WTC11 (cell line): ENCODE measurements at regions not wholly inside any gene's neighbourhood (a gene's known extent, or its start where the extent isn't known, plus 50 kb on each side); places are given as distances from the start of the nearest gene placed in this dataset.

Experiments
- ATAC-seq: fragments of 200-7000 bp; cut with Tn5 transposase; 2 replicates; pipeline ENCODE4 v1.10.0; 2021; ENCODE audit warnings: mild to moderate bottlenecking, moderate library complexity
- CTCF ChIA-PET: fragments of 300-600 bp; sonication (Branson Sonifier 250); formaldehyde crosslinking; loops from one replicate; lab custom pipeline; 2021; ENCODE audit warnings: antibody characterized with exemption; lab: Charles Lee
- POLR2A ChIA-PET: fragments of 350-600 bp; sonication (Branson Sonifier 250); formaldehyde crosslinking; loops from one replicate; lab custom pipeline; 2021; ENCODE audit warnings: antibody characterized with exemption; lab: Charles Lee
- DNase-seq: peaks from one replicate; pipeline ENCODE4 v3.0.0; 2021; ENCODE audit warnings: low spot score
- H3K27ac Mint-ChIP-seq: 2 replicates; pipeline ENCODE4 v1.8.0; 2021; ENCODE audit warnings: mixed read lengths
- H3K27me3 Mint-ChIP-seq: 2 replicates; pipeline ENCODE4 v1.8.0; 2021; ENCODE audit warnings: low read depth, mild to moderate bottlenecking, moderate library complexity, mixed read lengths
- H3K36me3 Mint-ChIP-seq: 2 replicates; pipeline ENCODE4 v1.8.0; 2021; ENCODE audit warnings: mixed read lengths
- H3K4me1 Mint-ChIP-seq: 2 replicates; pipeline ENCODE4 v1.8.0; 2022; ENCODE audit warnings: mixed read lengths
- H3K4me3 Mint-ChIP-seq: 2 replicates; pipeline ENCODE4 v1.8.0; 2021; ENCODE audit warnings: mild to moderate bottlenecking, moderate library complexity, mixed read lengths
- H3K9me3 Mint-ChIP-seq: 2 replicates; pipeline ENCODE4 v1.8.0; 2021; ENCODE audit warnings: mixed read lengths
- CTCF ChIP-seq: fragments of 200-600 bp; IDR thresholded peaks from 2 replicates; pipeline ENCODE4 v1.8.0; 2022; ENCODE audit warnings: antibody characterized with exemption
- E2F1 ChIP-seq: sonication (generic); formaldehyde crosslinking; IDR thresholded peaks from 2 replicates; pipeline ENCODE4 v1.8.0; 2022; ENCODE audit warnings: mild to moderate bottlenecking, missing genetic modification reagents
- ESRRA ChIP-seq: sonication (generic); formaldehyde crosslinking; IDR thresholded peaks from 2 replicates; pipeline ENCODE4 v1.8.1; 2022; ENCODE audit warnings: mild to moderate bottlenecking, missing genetic modification reagents, borderline replicate concordance
- GRHL2 ChIP-seq: fragments of 250-450 bp; sonication (Bioruptor Pico); IDR thresholded peaks from 2 replicates; pipeline ENCODE4 v1.8.0; 2022; ENCODE audit warnings: mild to moderate bottlenecking, moderate library complexity; ENCODE audit not compliant: insufficient replicate concordance, severe bottlenecking
- IRF1 ChIP-seq: sonication (generic); formaldehyde crosslinking; IDR thresholded peaks from 2 replicates; pipeline ENCODE4 v1.8.0; 2023; ENCODE audit warnings: missing genetic modification reagents
- KAT7 ChIP-seq: sonication (generic); formaldehyde crosslinking; IDR thresholded peaks from 2 replicates; pipeline ENCODE4 v1.8.1; 2023; ENCODE audit warnings: missing genetic modification reagents, mild to moderate bottlenecking, borderline replicate concordance
- NFE2L1 ChIP-seq: sonication (generic); formaldehyde crosslinking; IDR thresholded peaks from 2 replicates; pipeline ENCODE4 v1.8.1; 2023; ENCODE audit warnings: missing genetic modification reagents
- NFYB ChIP-seq: sonication (generic); formaldehyde crosslinking; conservative IDR thresholded peaks from 2 replicates; pipeline ENCODE4 v1.8.0; 2022; ENCODE audit warnings: low read depth, missing genetic modification reagents
- NR1H2 ChIP-seq: sonication (generic); formaldehyde crosslinking; IDR thresholded peaks from 2 replicates; pipeline ENCODE4 v1.9.0; 2021; ENCODE audit warnings: mild to moderate bottlenecking, moderate library complexity, missing genetic modification reagents
- PRDM15 ChIP-seq: sonication (generic); formaldehyde crosslinking; IDR thresholded peaks from 2 replicates; pipeline ENCODE4 v1.8.0; 2022; ENCODE audit warnings: missing genetic modification reagents
- SMAD4 ChIP-seq: sonication (generic); formaldehyde crosslinking; IDR thresholded peaks from 2 replicates; pipeline ENCODE4 v1.8.0; 2022; ENCODE audit warnings: mild to moderate bottlenecking, missing genetic modification reagents
- USF1 ChIP-seq: sonication (generic); formaldehyde crosslinking; IDR thresholded peaks from 2 replicates; pipeline ENCODE4 v1.8.0; 2022; ENCODE audit warnings: mild to moderate bottlenecking, missing genetic modification reagents
- ZNF281 ChIP-seq: sonication (generic); formaldehyde crosslinking; IDR thresholded peaks from 2 replicates; pipeline ENCODE4 v1.8.0; 2023; ENCODE audit warnings: mild to moderate bottlenecking, missing genetic modification reagents
- TF ChIP-seq, protein P1 (sequence below): sonication (generic); formaldehyde crosslinking; IDR thresholded peaks from 2 replicates; pipeline ENCODE4 v1.8.1; 2022; ENCODE audit warnings: low read depth, mild to moderate bottlenecking, moderate library complexity, missing genetic modification reagents, borderline replicate concordance

GRCh38 chr3:124048967-124049798, 57.3 kb upstream of the ROPN1 start (continued):
- no peak for TF ChIP-seq ZNF281

GRCh38 chr3:124051636-124052035, 59.7 kb upstream of the ROPN1 start:
- Mint-ChIP-seq H3K4me1 (peaks cover 6% of the 10 kb centered on the region; the same call in 1 of the 2 replicates), H3K9me3 (no peaks in the 10 kb centered on the region), H3K27me3 (no peaks in the 10 kb centered on the region)
- CTCF ChIA-PET: interaction anchor here (1.0 kb wide), 1 partner anchor 19 kb away, joined by 3 read pairs; the partner anchor contains the start of gene KALRN
- TF ChIP-seq CTCF (no peak), SMAD4 (CRISPR knock-in tag) (no peak), USF1 (CRISPR knock-in tag) (no peak), E2F1 (CRISPR knock-in tag) (no peak), NFYB (CRISPR knock-in tag) (no peak), ESRRA (CRISPR knock-in tag) (no peak), PRDM15 (CRISPR knock-in tag) (no peak), GRHL2 (CRISPR knock-in tag) (no peak), NR1H2 (CRISPR knock-in tag) (no peak), IRF1 (CRISPR knock-in tag) (no peak), NFE2L1 (CRISPR knock-in tag) (no peak), KAT7 (CRISPR knock-in tag) (no peak)
- TF ChIP-seq, protein P1, sequence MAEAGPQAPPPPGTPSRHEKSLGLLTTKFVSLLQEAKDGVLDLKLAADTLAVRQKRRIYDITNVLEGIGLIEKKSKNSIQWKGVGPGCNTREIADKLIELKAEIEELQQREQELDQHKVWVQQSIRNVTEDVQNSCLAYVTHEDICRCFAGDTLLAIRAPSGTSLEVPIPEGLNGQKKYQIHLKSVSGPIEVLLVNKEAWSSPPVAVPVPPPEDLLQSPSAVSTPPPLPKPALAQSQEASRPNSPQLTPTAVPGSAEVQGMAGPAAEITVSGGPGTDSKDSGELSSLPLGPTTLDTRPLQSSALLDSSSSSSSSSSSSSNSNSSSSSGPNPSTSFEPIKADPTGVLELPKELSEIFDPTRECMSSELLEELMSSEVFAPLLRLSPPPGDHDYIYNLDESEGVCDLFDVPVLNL: no peak
- TF ChIP-seq, all 79 proteins: peak for 0
- no peak overlapping the region for H3K4me3 Mint-ChIP-seq
- no peak for ATAC-seq
- no peak overlapping the region for H3K27ac Mint-ChIP-seq
- H3K36me3 Mint-ChIP-seq: no peaks in the 10 kb centered on the region
- POLR2A ChIA-PET: interaction anchor here (0.6 kb wide), 1 partner anchor 75 kb away, joined by 3 read pairs; no protein-coding TSS in a partner anchor
- no peak for DNase-seq
